ENCODE measurements at regions not wholly inside any gene's neighbourhood (a gene's known extent, or its start where the extent isn't known, plus 50 kb on each side); places are given as distances from the start of the nearest gene placed in this dataset.
"Not testable (repeated sequence)": the region's sequence is repeated elsewhere in the genome, so short reads cannot be mapped to it uniquely, and the experiment has no call there.

GRCh38 chr1:83134322-83135014 is 864.5 kb downstream of the TTLL7 start:
- H3K27me3 Mint-ChIP-seq; H3K27ac Mint-ChIP-seq; CTCF ChIA-PET; H3K4me1 Mint-ChIP-seq; H3K36me3 Mint-ChIP-seq; H3K4me3 Mint-ChIP-seq; DNase-seq; H3K9me3 Mint-ChIP-seq (ENCODE audit: low read depth): not testable (repeated sequence)
- ATAC-seq: peak; percentile 45

GRCh38 chr1:83131692-83131955 is 867.3 kb downstream of the TTLL7 start:
- no peaks in the 10 kb centered on the region for H3K36me3 Mint-ChIP-seq
- no peak for ATAC-seq
- no peaks in the 10 kb centered on the region for H3K9me3 Mint-ChIP-seq (ENCODE audit: low read depth)
- no peaks in the 10 kb centered on the region for H3K27me3 Mint-ChIP-seq
- no peaks in the 10 kb centered on the region for H3K4me1 Mint-ChIP-seq
- no peak for DNase-seq
- no peak overlapping the region for H3K4me3 Mint-ChIP-seq
- no peak overlapping the region for H3K27ac Mint-ChIP-seq
- CTCF ChIA-PET: no interaction called here

GRCh38 chr1:83130886-83131691 is 867.8 kb downstream of the TTLL7 start:
- Mint-ChIP-seq H3K4me3 (no peak overlapping the region), H3K36me3 (no peaks in the 10 kb centered on the region), H3K4me1 (no peaks in the 10 kb centered on the region), H3K9me3 (ENCODE audit: low read depth) (no peaks in the 10 kb centered on the region), H3K27me3 (no peaks in the 10 kb centered on the region), H3K27ac (no peak overlapping the region)
- CTCF ChIA-PET: no interaction called here
- DNase-seq: no peak
- no peak for ATAC-seq

- CTCF ChIA-PET: no interaction called here
- no peak for DNase-seq
- Mint-ChIP-seq H3K9me3 (ENCODE audit: low read depth) (no peaks in the 10 kb centered on the region), H3K36me3 (no peaks in the 10 kb centered on the region), H3K4me1 (no peaks in the 10 kb centered on the region), H3K4me3 (no peak overlapping the region), H3K27me3 (no peaks in the 10 kb centered on the region), H3K27ac (no peak overlapping the region)
- ATAC-seq: no peak
Measured at GRCh38 chr1:83129107-83129506, 869.8 kb downstream of the TTLL7 start.

GRCh38 chr1:83125456-83125855 is 873.5 kb downstream of the TTLL7 start:
- Mint-ChIP-seq H3K27ac (no peak overlapping the region), H3K4me3 (no peak overlapping the region), H3K27me3 (no peaks in the 10 kb centered on the region), H3K9me3 (ENCODE audit: low read depth) (no peaks in the 10 kb centered on the region), H3K36me3 (no peaks in the 10 kb centered on the region), H3K4me1 (no peaks in the 10 kb centered on the region)
- DNase-seq: no peak
- CTCF ChIA-PET: no interaction called here
- no peak for ATAC-seq

GRCh38 chr1:83123019-83123418 is 875.9 kb downstream of the TTLL7 start:
- Mint-ChIP-seq H3K9me3 (ENCODE audit: low read depth) (no peaks in the 10 kb centered on the region), H3K27me3 (no peaks in the 10 kb centered on the region), H3K27ac (no peak overlapping the region), H3K4me1 (no peaks in the 10 kb centered on the region), H3K4me3 (no peak overlapping the region), H3K36me3 (no peaks in the 10 kb centered on the region)
- DNase-seq (no peak), ATAC-seq (no peak)
- CTCF ChIA-PET: no interaction called here

DNA sequence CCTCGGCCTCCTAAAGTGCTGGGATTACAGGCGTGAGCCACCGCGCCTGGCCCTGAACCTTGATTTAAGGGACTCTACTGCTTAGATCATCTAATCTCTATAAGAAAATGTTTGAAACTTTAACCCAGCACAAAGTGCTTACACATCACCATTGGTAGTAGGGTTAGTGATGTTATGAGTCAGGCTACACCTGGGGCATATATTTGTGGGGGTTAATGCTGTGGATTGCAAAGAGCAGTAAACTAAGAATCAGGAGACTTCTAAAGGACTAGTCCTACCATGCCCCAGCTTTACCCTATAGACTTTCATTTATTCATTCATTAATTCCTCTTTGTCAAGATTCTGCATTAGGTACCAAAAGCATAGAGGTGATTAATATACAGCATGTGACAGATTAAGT is 880.5 kb downstream of the TTLL7 start:
- Mint-ChIP-seq H3K9me3 (ENCODE audit: low read depth) (no peaks in the 10 kb centered on the region), H3K36me3 (no peaks in the 10 kb centered on the region), H3K4me3 (no peak overlapping the region), H3K27me3 (no peaks in the 10 kb centered on the region), H3K4me1 (peaks cover 1% of the 10 kb centered on the region), H3K27ac (no peak overlapping the region)
- CTCF ChIA-PET: no interaction called here
- no peak for ATAC-seq
- DNase-seq: no peak

- H3K36me3 Mint-ChIP-seq; DNase-seq; H3K4me1 Mint-ChIP-seq; H3K9me3 Mint-ChIP-seq (ENCODE audit: low read depth); CTCF ChIA-PET; H3K4me3 Mint-ChIP-seq; ATAC-seq; H3K27me3 Mint-ChIP-seq; H3K27ac Mint-ChIP-seq: not testable (repeated sequence)
Measured at GRCh38 chr1:83117030-83117429, 881.9 kb downstream of the TTLL7 start.

DNA sequence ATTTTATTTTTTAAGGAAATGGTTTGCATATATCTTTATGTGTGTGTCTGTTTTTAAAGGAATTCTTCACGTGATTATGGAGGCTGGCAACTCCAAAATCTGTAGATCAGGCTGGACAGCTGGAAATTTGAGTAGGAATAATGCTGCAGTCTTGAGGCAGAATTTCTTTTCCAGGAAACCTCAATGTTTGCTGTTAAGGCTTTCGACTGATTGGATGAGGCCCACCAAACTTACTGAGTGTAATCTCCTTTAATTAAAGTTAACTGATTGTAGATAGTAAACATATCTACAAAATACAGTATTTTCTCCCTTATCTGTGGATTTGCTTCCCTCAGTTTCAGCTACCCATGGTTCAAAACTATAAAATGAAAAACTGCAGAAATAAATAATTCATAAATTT is 883.1 kb downstream of the TTLL7 start:
- H3K27me3 Mint-ChIP-seq: no peaks in the 10 kb centered on the region
- CTCF ChIA-PET: no interaction called here
- no peak overlapping the region for H3K27ac Mint-ChIP-seq
- H3K9me3 Mint-ChIP-seq (ENCODE audit: low read depth): peaks cover 6% of the 10 kb centered on the region
- H3K36me3 Mint-ChIP-seq: no peaks in the 10 kb centered on the region
- DNase-seq (no peak), ATAC-seq (no peak)
- H3K4me1 Mint-ChIP-seq: peaks cover 1% of the 10 kb centered on the region
- H3K4me3 Mint-ChIP-seq: no peak overlapping the region

DNA sequence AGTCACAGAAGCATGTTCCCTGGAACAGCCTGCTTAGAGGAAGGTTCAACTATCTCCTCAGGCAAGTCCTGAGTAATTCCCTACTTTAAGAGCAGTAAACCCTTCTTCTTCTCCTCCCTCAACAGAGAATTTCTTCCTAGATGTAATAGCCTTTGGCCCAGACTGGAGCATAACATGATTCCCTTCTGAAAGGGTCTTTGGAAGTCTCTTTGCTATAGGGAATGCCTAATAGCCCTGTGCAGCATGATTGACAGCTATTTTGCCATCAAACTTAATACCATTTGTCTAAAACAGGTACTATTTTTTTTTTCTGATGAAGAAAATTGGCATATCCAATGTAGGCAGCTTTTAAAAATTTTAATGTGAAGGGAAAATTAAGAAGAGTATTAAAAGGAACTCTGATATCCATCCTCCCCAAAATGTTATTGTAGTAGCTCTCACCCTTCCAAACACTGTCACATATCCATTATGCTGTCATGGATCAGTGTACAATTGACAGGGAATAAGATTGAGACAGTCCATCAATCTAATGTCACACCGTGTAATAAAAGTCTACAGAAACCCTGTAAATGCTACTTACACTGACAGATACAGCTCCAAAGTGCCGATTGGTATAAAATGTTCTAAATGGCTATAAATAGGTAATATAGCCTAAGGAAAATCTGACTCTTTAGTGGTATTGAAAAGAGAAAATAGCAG is 884.6 kb downstream of the TTLL7 start:
- H3K4me3 Mint-ChIP-seq: no peak overlapping the region
- peaks cover 1% of the 10 kb centered on the region for H3K36me3 Mint-ChIP-seq
- H3K9me3 Mint-ChIP-seq (ENCODE audit: low read depth): peaks cover 6% of the 10 kb centered on the region
- no peak overlapping the region for H3K27ac Mint-ChIP-seq
- CTCF ChIA-PET: no interaction called here
- H3K27me3 Mint-ChIP-seq: no peaks in the 10 kb centered on the region
- DNase-seq (no peak), ATAC-seq (no peak)
- H3K4me1 Mint-ChIP-seq: peaks cover 1% of the 10 kb centered on the region

DNA sequence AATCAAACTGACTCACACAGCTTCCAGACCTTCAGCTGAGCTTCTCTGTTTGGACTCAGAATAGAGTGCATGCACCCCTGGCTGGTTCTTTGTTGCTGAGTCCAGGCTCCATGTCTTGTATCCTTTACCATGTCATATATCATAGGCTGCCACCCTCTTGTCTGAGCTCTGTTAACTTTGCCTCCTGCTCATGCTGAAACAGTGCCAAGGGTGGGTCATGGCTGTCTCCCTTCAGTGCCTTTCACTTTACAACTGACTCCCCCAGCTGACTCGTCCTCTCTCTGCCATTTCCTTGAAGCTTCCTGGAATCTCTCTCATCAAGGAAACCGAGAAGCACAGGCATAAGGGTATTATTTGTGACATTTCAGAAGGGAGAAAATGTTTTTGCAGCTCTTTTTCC is 885.3 kb downstream of the TTLL7 start:
- no peak for ATAC-seq
- no peaks in the 10 kb centered on the region for H3K27me3 Mint-ChIP-seq
- H3K4me1 Mint-ChIP-seq: peaks cover 1% of the 10 kb centered on the region
- H3K4me3 Mint-ChIP-seq: no peak overlapping the region
- H3K9me3 Mint-ChIP-seq (ENCODE audit: low read depth): peaks cover 10% of the 10 kb centered on the region
- H3K36me3 Mint-ChIP-seq: peaks cover 1% of the 10 kb centered on the region
- CTCF ChIA-PET: no interaction called here
- H3K27ac Mint-ChIP-seq: no peak overlapping the region
- no peak for DNase-seq

GRCh38 chr1:83112248-83112885 is 886.6 kb downstream of the TTLL7 start:
- H3K4me1 Mint-ChIP-seq: peaks cover 1% of the 10 kb centered on the region
- no peak for DNase-seq
- H3K9me3 Mint-ChIP-seq (ENCODE audit: low read depth): peaks cover 10% of the 10 kb centered on the region
- no peak for ATAC-seq
- peaks cover 1% of the 10 kb centered on the region for H3K36me3 Mint-ChIP-seq
- no peak overlapping the region for H3K27ac Mint-ChIP-seq
- H3K27me3 Mint-ChIP-seq: no peaks in the 10 kb centered on the region
- CTCF ChIA-PET: no interaction called here
- no peak overlapping the region for H3K4me3 Mint-ChIP-seq

GRCh38 chr1:83110156-83110555 is 888.8 kb downstream of the TTLL7 start:
- H3K27me3 Mint-ChIP-seq: no peaks in the 10 kb centered on the region

GRCh38 chr1:83109692-83110091 is 889.2 kb downstream of the TTLL7 start:
- peaks cover 1% of the 10 kb centered on the region for H3K4me1 Mint-ChIP-seq
- DNase-seq (no peak), ATAC-seq (no peak)
- no peaks in the 10 kb centered on the region for H3K27me3 Mint-ChIP-seq
- H3K9me3 Mint-ChIP-seq (ENCODE audit: low read depth): peaks cover 10% of the 10 kb centered on the region
- CTCF ChIA-PET: no interaction called here
- no peak overlapping the region for H3K27ac Mint-ChIP-seq
- peaks cover 1% of the 10 kb centered on the region for H3K36me3 Mint-ChIP-seq
- H3K4me3 Mint-ChIP-seq: no peak overlapping the region

More at GRCh38 chr1:83110156-83110555, 888.8 kb downstream of the TTLL7 start:
- H3K27ac Mint-ChIP-seq: no peak overlapping the region
- ATAC-seq (no peak), DNase-seq (no peak)
- H3K4me3 Mint-ChIP-seq: no peak overlapping the region
- CTCF ChIA-PET: no interaction called here
- peaks cover 1% of the 10 kb centered on the region for H3K4me1 Mint-ChIP-seq
- H3K9me3 Mint-ChIP-seq (ENCODE audit: low read depth): peaks cover 10% of the 10 kb centered on the region
- peaks cover 1% of the 10 kb centered on the region for H3K36me3 Mint-ChIP-seq

Data from activated CD8-positive, alpha-beta memory T cell treated with anti-CD3 and anti-CD28 coated beads, Interleukin-2, amount 10 ng/mL, durations not matched to agents 7 days and 5 days (primary cell).